ENCODE measurements at regions not wholly inside any gene's neighbourhood (a gene's known extent, or its start where the extent isn't known, plus 50 kb on each side); places are given as distances from the start of the nearest gene placed in this dataset.

GRCh38 chr21:16873596-16873995 is 639.2 kb upstream of the CXADR start:
- TF ChIP-seq CTCF (IDR thresholded peaks at IDR 0.05) (no peak), POLR2A (IDR thresholded peaks at IDR 0.05) (no peak), POLR2AphosphoS5 (IDR thresholded peaks at IDR 0.05) (no peak)

Measured in prostate gland (tissue), 2 donors.